Mucosa of descending colon (tissue), 3 donors: ENCODE measurements at regions not wholly inside any gene's neighbourhood (a gene's known extent, or its start where the extent isn't known, plus 50 kb on each side); places are given as distances from the start of the nearest gene placed in this dataset.
"Not testable (repeated sequence)": the region's sequence is repeated elsewhere in the genome, so short reads cannot be mapped to it uniquely, and the experiment has no call there.

Experiments used
- ATAC-seq: fragments of 200-7000 bp; cut with Tn5 transposase; one replicate; pipeline ENCODE4 v1.9.1; 2020; ENCODE audit warnings: mild to moderate bottlenecking, moderate library complexity
- DNase-seq, 3 donors: peaks; one replicate each; pipeline ENCODE4 v3.0.0-alpha.2; 2020
- H3K36me3 ChIP-seq: fragments of 200-600 bp; one replicate; pipeline ENCODE4 v1.8.0; 2021; ENCODE audit warnings: low read depth, mild to moderate bottlenecking
- H3K4me1 ChIP-seq: fragments of 200-600 bp; one replicate; pipeline ENCODE4 v1.8.0; 2021; ENCODE audit warnings: low read depth, mild to moderate bottlenecking
- H3K4me3 ChIP-seq: fragments of 200-600 bp; one replicate; pipeline ENCODE4 v1.8.0; 2021; ENCODE audit warnings: mild to moderate bottlenecking
- H3K9me3 ChIP-seq: fragments of 200-600 bp; one replicate; pipeline ENCODE4 v1.8.0; 2021; ENCODE audit warnings: mild to moderate bottlenecking
- intact Hi-C, 2 donors: fragments of 100-400 bp; cut with DNase I in 1 of 2; cut with micrococcal nuclease in 1 of 2; formaldehyde crosslinking; loops; one replicate each; pipeline versions ENCODE4 v1.11.0 to v1.11.1; 2022; cut with DNase I, micrococcal nuclease
- TF ChIP-seq, protein P1 (sequence below): fragments of 200-600 bp; IDR thresholded peaks from one replicate; pipeline ENCODE4 v1.8.0; 2022; ENCODE audit warnings: antibody characterized with exemption, mild to moderate bottlenecking
- donor health status: DM: no; HTN: no; CAD: no; lungs with moderate emphysema.
- donor health status: DM: no; HTN: no; CAD: no.
- donor health status: DM: no; HTN: yes; CAD: no.

DNA sequence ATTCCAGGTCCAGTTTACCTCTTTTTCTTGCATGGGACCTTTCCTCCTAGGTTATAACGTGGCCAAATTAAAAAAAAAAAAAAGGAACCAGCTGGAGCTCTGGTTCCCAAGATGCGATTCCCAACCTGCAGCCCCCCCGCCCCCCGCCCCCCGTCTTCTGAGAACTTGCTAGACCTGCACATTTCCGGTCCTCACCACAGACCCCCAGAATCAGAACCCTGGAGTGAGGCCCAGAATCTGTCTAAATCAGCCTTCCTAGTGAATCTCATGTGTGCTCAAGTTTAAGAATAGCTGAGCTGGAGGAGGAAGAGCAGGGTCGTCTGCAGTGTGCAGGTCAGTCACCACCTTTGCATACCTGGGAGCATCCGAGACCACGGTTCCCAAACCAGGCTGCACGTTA lies 144.2 kb downstream of the KLF6 start:
- no peaks in the 10 kb centered on the region for H3K4me1 ChIP-seq
- H3K4me3 ChIP-seq = no peak overlapping the region
- intact Hi-C loops = no loop called here
- no peaks in the 10 kb centered on the region for H3K9me3 ChIP-seq
- TF ChIP-seq, protein P1, sequence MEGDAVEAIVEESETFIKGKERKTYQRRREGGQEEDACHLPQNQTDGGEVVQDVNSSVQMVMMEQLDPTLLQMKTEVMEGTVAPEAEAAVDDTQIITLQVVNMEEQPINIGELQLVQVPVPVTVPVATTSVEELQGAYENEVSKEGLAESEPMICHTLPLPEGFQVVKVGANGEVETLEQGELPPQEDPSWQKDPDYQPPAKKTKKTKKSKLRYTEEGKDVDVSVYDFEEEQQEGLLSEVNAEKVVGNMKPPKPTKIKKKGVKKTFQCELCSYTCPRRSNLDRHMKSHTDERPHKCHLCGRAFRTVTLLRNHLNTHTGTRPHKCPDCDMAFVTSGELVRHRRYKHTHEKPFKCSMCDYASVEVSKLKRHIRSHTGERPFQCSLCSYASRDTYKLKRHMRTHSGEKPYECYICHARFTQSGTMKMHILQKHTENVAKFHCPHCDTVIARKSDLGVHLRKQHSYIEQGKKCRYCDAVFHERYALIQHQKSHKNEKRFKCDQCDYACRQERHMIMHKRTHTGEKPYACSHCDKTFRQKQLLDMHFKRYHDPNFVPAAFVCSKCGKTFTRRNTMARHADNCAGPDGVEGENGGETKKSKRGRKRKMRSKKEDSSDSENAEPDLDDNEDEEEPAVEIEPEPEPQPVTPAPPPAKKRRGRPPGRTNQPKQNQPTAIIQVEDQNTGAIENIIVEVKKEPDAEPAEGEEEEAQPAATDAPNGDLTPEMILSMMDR = no peak
- no peaks in the 10 kb centered on the region for H3K36me3 ChIP-seq
- DNase-seq (no peak), ATAC-seq (no peak)

DNA sequence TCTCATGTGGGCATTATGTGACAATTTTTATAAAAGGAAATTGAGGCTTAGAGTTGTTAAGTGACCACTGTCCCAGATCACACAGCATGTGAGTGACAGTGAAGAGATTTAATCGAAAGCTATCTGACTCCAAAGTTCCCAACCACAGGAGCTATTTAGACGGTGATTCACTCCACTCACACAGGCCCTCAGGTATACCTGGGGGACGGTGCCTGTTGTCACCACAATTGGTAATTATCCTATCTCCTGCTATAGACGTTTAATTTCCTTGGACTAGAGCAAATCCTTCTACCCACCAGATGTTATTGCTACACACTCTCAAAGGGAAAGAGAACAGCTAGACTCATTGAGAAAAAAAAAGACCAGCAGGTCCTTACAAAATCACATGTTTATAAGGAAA lies 145.5 kb downstream of the KLF6 start:
- H3K36me3 ChIP-seq = no peaks in the 10 kb centered on the region
- no peaks in the 10 kb centered on the region for H3K9me3 ChIP-seq
- ATAC-seq (no peak), DNase-seq (no peak)
- TF ChIP-seq, protein P1 = no peak
- intact Hi-C loops = no loop called here
- no peaks in the 10 kb centered on the region for H3K4me1 ChIP-seq
- no peak overlapping the region for H3K4me3 ChIP-seq

DNA sequence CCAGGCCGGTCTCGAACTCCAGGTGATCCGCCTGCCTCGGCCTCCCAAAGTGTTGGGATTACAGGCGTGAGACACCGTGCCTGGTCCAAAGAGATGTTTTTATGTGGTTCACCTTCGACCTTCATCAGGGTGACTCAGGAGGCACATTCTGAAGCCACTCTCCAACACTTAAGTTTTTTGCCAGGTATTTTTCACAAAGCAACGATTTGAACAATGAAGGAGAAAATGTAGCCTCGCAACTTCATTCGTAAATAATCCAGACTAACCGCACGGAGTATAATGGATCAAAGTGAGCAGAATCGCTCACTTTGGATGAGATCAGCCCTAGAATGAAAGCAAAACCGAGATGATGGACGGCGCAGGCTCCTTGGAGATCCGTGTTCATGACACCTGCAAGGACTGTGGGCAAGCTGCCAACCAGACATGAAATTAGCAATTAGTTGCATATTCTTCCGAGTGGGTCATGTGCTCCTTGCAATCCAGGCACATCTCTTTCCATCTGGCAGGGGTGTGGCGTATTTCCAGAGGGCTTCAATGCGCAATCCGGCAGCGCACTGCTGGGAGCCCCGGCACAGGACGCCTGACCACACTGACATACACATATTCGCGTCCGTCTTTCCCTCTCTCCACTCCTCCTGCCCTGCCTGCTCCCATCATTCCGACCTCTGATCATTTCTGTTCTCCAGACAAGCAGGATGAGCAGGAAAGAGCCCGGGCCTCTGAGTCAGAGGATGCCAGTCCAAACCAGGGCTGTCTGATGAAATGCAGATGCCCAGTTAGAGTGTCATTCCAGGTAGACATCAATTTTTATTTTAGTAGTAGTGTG lies 148.4 kb downstream of the KLF6 start:
- ATAC-seq (no peak), DNase-seq (no peak)
- H3K9me3 ChIP-seq = no peaks in the 10 kb centered on the region
- H3K4me3 ChIP-seq = no peak overlapping the region
- no peaks in the 10 kb centered on the region for H3K36me3 ChIP-seq
- H3K4me1 ChIP-seq = no peaks in the 10 kb centered on the region
- intact Hi-C loops = no loop called here
- TF ChIP-seq, protein P1 = no peak

DNA sequence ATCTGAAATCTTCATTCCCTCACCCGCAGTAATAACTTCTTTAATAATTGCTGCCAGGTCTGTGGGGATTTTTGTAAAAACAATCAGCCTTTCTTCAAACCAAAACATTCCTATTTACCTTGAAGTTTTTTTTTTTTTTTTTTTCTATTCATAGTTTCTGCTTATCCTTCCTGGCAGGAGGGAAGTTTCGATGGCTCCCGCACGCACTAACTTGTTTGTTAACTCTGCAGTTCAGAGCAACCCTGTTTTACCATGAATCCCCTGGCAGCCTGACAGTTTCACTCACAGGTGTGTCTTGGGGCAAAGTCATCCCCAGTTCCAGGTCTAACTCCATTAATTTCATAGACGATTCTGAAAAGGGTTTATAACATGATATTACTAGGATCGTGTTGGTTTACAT lies 149.3 kb downstream of the KLF6 start:
- no peaks in the 10 kb centered on the region for H3K4me1 ChIP-seq
- H3K36me3 ChIP-seq = no peaks in the 10 kb centered on the region
- no peaks in the 10 kb centered on the region for H3K9me3 ChIP-seq
- TF ChIP-seq, protein P1 = no peak
- ATAC-seq = peak; percentile 63
- no peak overlapping the region for H3K4me3 ChIP-seq
- peak in 1 of 3 donors; percentile 77 for DNase-seq
- intact Hi-C loops = no loop called here

DNA sequence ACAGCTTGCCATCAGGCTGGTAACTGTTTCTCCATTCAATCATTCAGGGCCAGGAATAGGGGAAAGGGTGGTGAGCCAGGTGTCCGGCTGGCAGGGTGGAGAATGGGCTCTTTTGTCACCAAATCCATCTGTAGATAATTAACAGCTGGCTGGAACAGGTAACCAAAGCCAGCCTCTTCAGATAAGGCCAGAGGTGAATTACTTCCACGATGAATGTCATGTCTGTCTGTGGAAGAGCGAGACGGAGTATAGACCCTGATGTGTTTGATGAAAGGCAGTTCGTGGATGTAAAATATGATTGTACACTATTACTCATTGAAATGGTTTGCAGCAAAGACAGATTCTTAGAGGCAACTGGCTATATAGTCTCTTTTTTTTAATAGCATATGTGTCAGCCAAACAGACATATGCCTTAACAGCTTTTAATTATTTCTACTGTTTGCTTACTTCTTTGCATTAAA lies 149.8 kb downstream of the KLF6 start:
- Histone ChIP-seq H3K4me1 (no peaks in the 10 kb centered on the region), H3K9me3 (no peaks in the 10 kb centered on the region), H3K36me3 (no peaks in the 10 kb centered on the region), H3K4me3 (no peak overlapping the region)
- no peak for DNase-seq
- peak; percentile 53 for ATAC-seq
- intact Hi-C loops = no loop called here
- TF ChIP-seq, protein P1 = no peak

DNA sequence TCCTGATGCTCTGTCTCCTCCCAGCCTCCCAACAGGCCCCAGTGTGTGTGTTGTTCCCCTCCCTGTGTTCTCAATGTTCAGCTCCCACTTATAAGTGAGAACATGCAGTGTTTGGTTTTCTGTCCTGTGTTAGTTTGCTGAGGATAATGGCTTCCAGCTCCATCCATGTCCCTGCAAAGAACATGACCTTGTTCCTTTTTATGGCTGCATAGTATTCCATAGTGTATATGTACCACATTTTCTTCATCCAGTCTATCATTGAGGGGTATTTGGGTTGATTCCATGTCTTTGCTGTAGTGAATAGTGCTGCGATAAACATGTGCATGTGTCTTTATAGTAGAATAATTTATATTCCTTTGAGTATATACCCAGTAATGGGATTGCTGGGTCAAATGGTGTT lies 150.4 kb downstream of the KLF6 start:
- ATAC-seq, H3K9me3 ChIP-seq, H3K4me1 ChIP-seq, intact Hi-C loops, H3K36me3 ChIP-seq, DNase-seq, H3K4me3 ChIP-seq: not testable (repeated sequence)
